ENCODE measurements at regions not wholly inside any gene's neighbourhood (a gene's known extent, or its start where the extent isn't known, plus 50 kb on each side); places are given as distances from the start of the nearest gene placed in this dataset.

- DNase-seq (ENCODE audit: low spot score): no peak
- Histone ChIP-seq H3K27ac (no peak overlapping the region), H3K4me3 (no peak overlapping the region)
- no peak for TF ChIP-seq CTCF (IDR thresholded peaks at IDR 0.05)
Measured at GRCh38 chr22:48051796-48052620, 1289.6 kb downstream of the TBC1D22A start.

- no peak for DNase-seq (ENCODE audit: low spot score)
- no peak overlapping the region for H3K27ac ChIP-seq
- no peak overlapping the region for H3K4me3 ChIP-seq
- TF ChIP-seq CTCF (IDR thresholded peaks at IDR 0.05): no peak
Measured at GRCh38 chr22:48050836-48051235, 1288.4 kb downstream of the TBC1D22A start.

- no peak overlapping the region for H3K27ac ChIP-seq
- no peak for TF ChIP-seq CTCF (IDR thresholded peaks at IDR 0.05)
- DNase-seq (ENCODE audit: low spot score): no peak
- H3K4me3 ChIP-seq: no peak overlapping the region
Measured at GRCh38 chr22:48049116-48049515, 1286.7 kb downstream of the TBC1D22A start.

- no peak overlapping the region for H3K27ac ChIP-seq
- no peak for TF ChIP-seq CTCF (IDR thresholded peaks at IDR 0.05)
- DNase-seq (ENCODE audit: low spot score): no peak
- H3K4me3 ChIP-seq: no peak overlapping the region
Measured at GRCh38 chr22:48047722-48048500, 1285.5 kb downstream of the TBC1D22A start.

GRCh38 chr22:48045369-48045768 is 1282.9 kb downstream of the TBC1D22A start:
- H3K27ac ChIP-seq: no peak overlapping the region
- DNase-seq (ENCODE audit: low spot score): no peak
- TF ChIP-seq CTCF (IDR thresholded peaks at IDR 0.05): no peak

GRCh38 chr22:48044487-48045060 is 1282.1 kb downstream of the TBC1D22A start:
- DNase-seq (ENCODE audit: low spot score): no peak
- Histone ChIP-seq H3K4me3 (no peak overlapping the region), H3K27ac (no peak overlapping the region)
- no peak for TF ChIP-seq CTCF (IDR thresholded peaks at IDR 0.05)

More at GRCh38 chr22:48045369-48045768, 1282.9 kb downstream of the TBC1D22A start:
- no peak overlapping the region for H3K4me3 ChIP-seq
